Hepatocyte (in vitro differentiated cells): ENCODE measurements at regions not wholly inside any gene's neighbourhood (a gene's known extent, or its start where the extent isn't known, plus 50 kb on each side); places are given as distances from the start of the nearest gene placed in this dataset.

ENCODE experiments used
- DNase-seq: peaks from one replicate; pipeline ENCODE4 v3.0.0-alpha.2; 2016; ENCODE audit warnings: low spot score
- H2AFZ ChIP-seq: fragments of 200-600 bp; sonication (generic); 2 replicates; pipeline ENCODE4 v1.6.0; 2016; ENCODE audit warnings: antibody characterized with exemption, mild to moderate bottlenecking
- H3K27ac ChIP-seq: fragments of 200-600 bp; sonication (generic); 2 replicates; pipeline ENCODE4 v1.5.1; 2016; ENCODE audit warnings: mild to moderate bottlenecking
- H3K27me3 ChIP-seq: fragments of 200-600 bp; sonication (generic); 2 replicates; pipeline ENCODE4 v1.6.1; 2016
- H3K36me3 ChIP-seq: fragments of 200-600 bp; sonication (generic); replicated peaks from 2 replicates; pipeline ENCODE4 v1.5.1; 2016; ENCODE audit warnings: low read depth; ENCODE audit not compliant: insufficient read depth
- H3K4me1 ChIP-seq: fragments of 200-600 bp; sonication (generic); 2 replicates; pipeline ENCODE4 v1.5.1; 2016; ENCODE audit warnings: mild to moderate bottlenecking, moderate library complexity; ENCODE audit not compliant: insufficient read depth
- H3K4me2 ChIP-seq: fragments of 200-600 bp; sonication (generic); 2 replicates; pipeline ENCODE4 v1.6.0; 2016
- H3K4me3 ChIP-seq: fragments of 200-600 bp; sonication (generic); 2 replicates; pipeline ENCODE4 v1.5.1; 2016; ENCODE audit warnings: mild to moderate bottlenecking
- H3K79me2 ChIP-seq: fragments of 200-600 bp; sonication (generic); 2 replicates; pipeline ENCODE4 v1.6.0; 2017; ENCODE audit warnings: mild to moderate bottlenecking
- H3K9me2 ChIP-seq: fragments of 200-600 bp; sonication (generic); replicated peaks from 2 replicates; pipeline ENCODE4 v1.6.0; 2017; ENCODE audit warnings: mild to moderate bottlenecking; ENCODE audit not compliant: insufficient read depth
- H3K9me3 ChIP-seq: fragments of 200-600 bp; sonication (generic); 2 replicates; pipeline ENCODE4 v1.5.1; 2016; ENCODE audit warnings: low read depth, mild to moderate bottlenecking
- H4K20me1 ChIP-seq: fragments of 200-600 bp; sonication (generic); 2 replicates; pipeline ENCODE4 v1.6.0; 2016; ENCODE audit warnings: mild to moderate bottlenecking; ENCODE audit not compliant: insufficient read depth, poor library complexity, severe bottlenecking
- EZH2 ChIP-seq: fragments of 200-600 bp; sonication (generic); IDR thresholded peaks from 2 replicates; pipeline ENCODE4 v1.6.1; 2016; ENCODE audit warnings: antibody characterized with exemption, mild to moderate bottlenecking, borderline replicate concordance
- EZH2phosphoT487 ChIP-seq: fragments of 200-600 bp; sonication (generic); IDR thresholded peaks from one replicate; pipeline ENCODE4 v1.6.1; 2018; ENCODE audit warnings: antibody characterized with exemption, mild to moderate bottlenecking, low read depth, moderate library complexity; ENCODE audit not compliant: unreplicated experiment, severe bottlenecking
- WGBS: methylation state at CpG from one replicate; pipeline ENCODE4 v1.1.6; 2016; ENCODE audit warnings: low lambda C conversion rate; ENCODE audit errors: missing lambda C conversion rate; 5-methylcytosine and 5-hydroxymethylcytosine counted together
- TF ChIP-seq, protein P1 (sequence below): fragments of 200-600 bp; sonication (generic); IDR thresholded peaks from 2 replicates; pipeline ENCODE4 v1.5.1; 2016; ENCODE audit warnings: antibody characterized with exemption, mild to moderate bottlenecking; ENCODE audit not compliant: poor library complexity

- Histone ChIP-seq H3K9me2 (no peaks in the 10 kb centered on the region), H3K9me3 (no peaks in the 10 kb centered on the region), H3K27ac (no peak overlapping the region), H3K79me2 (no peaks in the 10 kb centered on the region), H2AFZ (no peak overlapping the region), H3K4me1 (no peaks in the 10 kb centered on the region), H4K20me1 (no peaks in the 10 kb centered on the region), H3K27me3 (no peaks in the 10 kb centered on the region), H3K36me3 (no peaks in the 10 kb centered on the region), H3K4me2 (no peak overlapping the region), H3K4me3 (no peak overlapping the region)
- WGBS = 73% methylated on average over 4 of the region's 4 CpGs
- TF ChIP-seq, protein P1, sequence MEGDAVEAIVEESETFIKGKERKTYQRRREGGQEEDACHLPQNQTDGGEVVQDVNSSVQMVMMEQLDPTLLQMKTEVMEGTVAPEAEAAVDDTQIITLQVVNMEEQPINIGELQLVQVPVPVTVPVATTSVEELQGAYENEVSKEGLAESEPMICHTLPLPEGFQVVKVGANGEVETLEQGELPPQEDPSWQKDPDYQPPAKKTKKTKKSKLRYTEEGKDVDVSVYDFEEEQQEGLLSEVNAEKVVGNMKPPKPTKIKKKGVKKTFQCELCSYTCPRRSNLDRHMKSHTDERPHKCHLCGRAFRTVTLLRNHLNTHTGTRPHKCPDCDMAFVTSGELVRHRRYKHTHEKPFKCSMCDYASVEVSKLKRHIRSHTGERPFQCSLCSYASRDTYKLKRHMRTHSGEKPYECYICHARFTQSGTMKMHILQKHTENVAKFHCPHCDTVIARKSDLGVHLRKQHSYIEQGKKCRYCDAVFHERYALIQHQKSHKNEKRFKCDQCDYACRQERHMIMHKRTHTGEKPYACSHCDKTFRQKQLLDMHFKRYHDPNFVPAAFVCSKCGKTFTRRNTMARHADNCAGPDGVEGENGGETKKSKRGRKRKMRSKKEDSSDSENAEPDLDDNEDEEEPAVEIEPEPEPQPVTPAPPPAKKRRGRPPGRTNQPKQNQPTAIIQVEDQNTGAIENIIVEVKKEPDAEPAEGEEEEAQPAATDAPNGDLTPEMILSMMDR = no peak
- no peak for TF ChIP-seq EZH2
- no peak for TF ChIP-seq EZH2phosphoT487
- peak; percentile 8 for DNase-seq
These were observed 69.9 kb upstream of the MSI2 start for GRCh38 chr17:57186226-57187019.

DNA sequence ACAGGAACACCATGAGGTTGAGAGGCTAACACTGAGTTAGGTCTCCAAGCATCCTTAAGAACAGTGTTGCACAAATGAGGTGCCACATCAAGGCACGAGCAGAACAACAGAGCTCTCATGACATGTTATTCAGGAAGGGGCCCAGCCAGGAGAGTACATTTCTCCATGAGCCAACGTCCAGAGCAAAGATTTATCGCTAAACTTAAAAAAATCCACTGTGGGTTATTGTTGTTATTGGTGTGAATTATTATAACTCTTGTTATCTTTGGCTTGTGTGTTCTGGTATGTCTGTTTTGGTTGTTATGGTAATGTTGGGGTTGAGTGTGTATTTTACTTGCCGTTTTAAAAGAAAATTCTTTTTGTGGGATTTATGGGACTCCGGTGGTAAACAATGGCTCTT, 68.9 kb upstream of the MSI2 start:
- H3K9me3 ChIP-seq = no peaks in the 10 kb centered on the region
- H3K9me2 ChIP-seq = no peaks in the 10 kb centered on the region
- H3K4me1 ChIP-seq = no peaks in the 10 kb centered on the region
- no peaks in the 10 kb centered on the region for H4K20me1 ChIP-seq
- H3K4me2 ChIP-seq = no peak overlapping the region
- H2AFZ ChIP-seq = no peak overlapping the region
- no peaks in the 10 kb centered on the region for H3K36me3 ChIP-seq
- no peak for DNase-seq
- TF ChIP-seq EZH2 (no peak), EZH2phosphoT487 (no peak)
- TF ChIP-seq, protein P1 = no peak
- no peak overlapping the region for H3K27ac ChIP-seq
- 73% methylated on average over 5 of the region's 5 CpGs for WGBS
- H3K4me3 ChIP-seq = no peak overlapping the region
- H3K27me3 ChIP-seq = no peaks in the 10 kb centered on the region
- H3K79me2 ChIP-seq = no peaks in the 10 kb centered on the region

DNA sequence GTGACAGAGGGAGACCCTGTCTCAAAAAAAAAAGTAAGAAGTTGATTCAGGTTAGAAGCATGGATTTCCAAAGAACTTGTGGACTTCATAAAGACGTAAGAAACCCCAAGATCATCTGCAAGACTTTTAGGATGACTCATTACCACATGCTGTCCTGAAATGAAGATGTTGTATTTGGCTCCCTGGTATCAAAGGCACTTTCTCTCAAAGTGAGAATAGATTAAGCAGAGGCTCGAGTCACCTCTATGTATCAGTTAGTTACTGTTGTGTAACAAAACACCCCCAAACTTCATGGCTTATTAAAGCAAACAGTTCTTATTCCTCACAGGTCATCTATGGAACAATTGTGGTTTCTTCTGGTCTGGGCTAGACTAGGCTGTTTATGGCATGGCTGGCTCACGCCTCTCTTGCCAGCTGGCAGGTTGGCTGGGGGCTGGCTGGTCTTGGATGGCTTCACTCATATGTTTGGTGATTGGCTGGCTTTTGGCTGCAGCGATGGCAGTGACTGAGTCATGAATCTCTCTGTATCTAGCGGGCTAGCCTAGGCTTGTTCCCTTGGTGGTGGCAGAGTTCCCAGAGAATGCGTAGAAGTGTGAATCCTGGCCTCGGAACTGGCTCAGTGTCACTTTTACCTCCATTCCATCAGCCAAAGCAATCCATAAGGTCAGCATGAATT, 60.4 kb upstream of the MSI2 start:
- Histone ChIP-seq H2AFZ (no peak overlapping the region), H3K27me3 (no peaks in the 10 kb centered on the region), H3K4me3 (no peak overlapping the region), H3K27ac (no peak overlapping the region), H4K20me1 (no peaks in the 10 kb centered on the region), H3K4me1 (no peaks in the 10 kb centered on the region), H3K36me3 (no peaks in the 10 kb centered on the region), H3K9me3 (no peaks in the 10 kb centered on the region), H3K79me2 (no peaks in the 10 kb centered on the region), H3K9me2 (no peaks in the 10 kb centered on the region), H3K4me2 (no peak overlapping the region)
- 92% methylated on average over 7 of the region's 7 CpGs for WGBS
- TF ChIP-seq EZH2phosphoT487 = no peak
- no peak for TF ChIP-seq EZH2
- TF ChIP-seq, protein P1 = no peak
- no peak for DNase-seq
